GM12878 (cell line): ENCODE measurements at regions not wholly inside any gene's neighbourhood (a gene's known extent, or its start where the extent isn't known, plus 50 kb on each side); places are given as distances from the start of the nearest gene placed in this dataset.

ENCODE experiments used
- ATAC-seq: fragments of 200-7000 bp; cut with Tn5 transposase; 3 replicates; pipeline ENCODE4 v1.9.1; 2020; ENCODE audit warnings: mild to moderate bottlenecking, moderate library complexity
- BruUV-seq: library from RNA; stranded (reverse); fragments of 400-500 nt; replicated peaks from 2 replicates; lab custom pipeline; 2021; lab: Mats Ljungman, UMichigan
- CTCF ChIA-PET: fragments of 300-600 bp; sonication (Branson Sonifier 250); formaldehyde crosslinking; extraction: SDS; loops from one replicate; lab custom pipeline; 2021; ENCODE audit warnings: inconsistent platforms; lab: Yijun Ruan, JAX
- POLR2A ChIA-PET: fragments of 350-600 bp; formaldehyde crosslinking; extraction: SDS; loops from one replicate; lab custom pipeline; 2021; ENCODE audit warnings: inconsistent platforms; lab: Charles Lee
- RAD21 ChIA-PET: fragments of 300-600 bp; sonication (Branson Sonifier 250); formaldehyde crosslinking; loops from one replicate; lab custom pipeline; 2023; ENCODE audit warnings: antibody characterized with exemption; ENCODE audit not compliant: unreplicated experiment; lab: Charles Lee
- SMC1A ChIA-PET: fragments of 300-600 bp; sonication (Branson Sonifier 250); formaldehyde crosslinking; loops from one replicate; lab custom pipeline; 2023; ENCODE audit not compliant: unreplicated experiment, uncharacterized antibody; lab: Charles Lee
- DNase-seq: peaks from one replicate; pipeline ENCODE4 v3.0.0-alpha.2; 2011; ENCODE audit warnings: low read depth, low spot score
- FAIRE-seq: peaks from 3 replicates; lab custom pipeline; 2011; peaks lifted over from hg19 to GRCh38; lab: Jason Lieb, UNC
- H2AFZ ChIP-seq: 2 replicates; pipeline ENCODE4 v1.6.0; 2011; ENCODE audit warnings: low read depth, low read length, control low read depth; ENCODE audit not compliant: control insufficient read depth
- H3K27ac ChIP-seq: 2 replicates; pipeline ENCODE4 v1.5.1; 2011; ENCODE audit warnings: control low read depth; ENCODE audit not compliant: control insufficient read depth, insufficient read depth
- H3K27me3 ChIP-seq, 2 experiments: replicated peaks in 1 of 2; 2 replicates each; pipeline versions ENCODE4 v1.6.0 to v1.6.1; 2011; ENCODE audit warnings: low read length in 1 of 2; ENCODE audit not compliant: control insufficient read depth in 2 of 2, insufficient read depth in 2 of 2
- H3K36me3 ChIP-seq, 2 experiments: 2 replicates each; pipeline ENCODE4 v1.5.1; 2011; ENCODE audit warnings: low read length in 1 of 2; ENCODE audit not compliant: control insufficient read depth in 2 of 2, insufficient read depth in 2 of 2
- H3K4me1 ChIP-seq: 2 replicates; pipeline ENCODE4 v1.6.1; 2011; ENCODE audit warnings: mild to moderate bottlenecking, low read length, moderate library complexity, mixed read lengths; ENCODE audit not compliant: control insufficient read depth, insufficient read depth
- H3K4me2 ChIP-seq: 2 replicates; pipeline ENCODE4 v1.6.0; 2011; ENCODE audit warnings: control low read depth; ENCODE audit not compliant: control insufficient read depth, insufficient read depth
- H3K4me3 ChIP-seq: fragments of 200-600 bp; sonication (generic); 2 replicates; pipeline ENCODE4 v1.5.1; 2016
- H3K79me2 ChIP-seq: 2 replicates; pipeline ENCODE4 v1.6.0; 2011; ENCODE audit warnings: low read length; ENCODE audit not compliant: control insufficient read depth, insufficient read depth
- H3K9ac ChIP-seq: 2 replicates; pipeline ENCODE4 v1.8.0; 2011; ENCODE audit warnings: low read length, control low read depth, mixed read lengths; ENCODE audit not compliant: control insufficient read depth, insufficient read depth
- H3K9me3 ChIP-seq: replicated peaks from 3 replicates; pipeline ENCODE4 v1.5.1; 2011; ENCODE audit warnings: mild to moderate bottlenecking, low read length; ENCODE audit not compliant: control insufficient read depth, insufficient read depth
- H4K20me1 ChIP-seq: 2 replicates; pipeline ENCODE4 v1.6.0; 2011; ENCODE audit not compliant: control insufficient read depth, insufficient read depth
- ATF7 ChIP-seq: fragments of 450-650 bp; IDR thresholded peaks from 2 replicates; pipeline ENCODE4 v1.6.1; 2016; ENCODE audit warnings: low read depth, mild to moderate bottlenecking
- CBFB ChIP-seq: IDR thresholded peaks from 2 replicates; pipeline ENCODE4 v1.6.1; 2016; ENCODE audit warnings: antibody characterized with exemption, low read depth
- EP300 ChIP-seq, 2 experiments: fragments of 150-350 bp in 1 of 2; IDR thresholded peaks; 2 replicates each; pipeline ENCODE4 v1.6.1; 2011 to 2012; ENCODE audit warnings: low read depth in 2 of 2, low read length in 2 of 2, borderline replicate concordance in 1 of 2, improper control_type of control experiment in 1 of 2, inconsistent platforms in 1 of 2; ENCODE audit not compliant: control insufficient read depth in 1 of 2
- ESRRA ChIP-seq: IDR thresholded peaks from 2 replicates; pipeline ENCODE4 v1.6.1; 2012; ENCODE audit warnings: mild to moderate bottlenecking, low read length, improper control_type of control experiment
- JUNB ChIP-seq: IDR thresholded peaks from 2 replicates; pipeline ENCODE4 v1.6.1; 2016; ENCODE audit warnings: antibody characterized with exemption, mild to moderate bottlenecking
- POLR2AphosphoS2 ChIP-seq: IDR thresholded peaks from 2 replicates; pipeline ENCODE4 v1.6.1; 2011; ENCODE audit warnings: low read depth, mild to moderate bottlenecking, low read length, improper control_type of control experiment, moderate library complexity
- SIN3A ChIP-seq: IDR thresholded peaks from 2 replicates; pipeline ENCODE4 v1.6.1; 2012; ENCODE audit warnings: low read depth, low read length, improper control_type of control experiment
- SMC3 ChIP-seq: IDR thresholded peaks from 2 replicates; pipeline ENCODE4 v1.6.1; 2011; ENCODE audit warnings: low read length, improper control_type of control experiment, borderline replicate concordance
- WGBS: methylation state at CpG from one replicate; pipeline ENCODE4 v1.1.6; 2016; ENCODE audit warnings: low lambda C conversion rate; ENCODE audit not compliant: insufficient replicate concordance, insufficient coverage; ENCODE audit errors: missing lambda C conversion rate; 5-methylcytosine and 5-hydroxymethylcytosine counted together
- in situ Hi-C: fragments of 300-500 bp; cut with MboI; formaldehyde crosslinking; loops from 9 replicates; pipeline ENCODE4 v1.14.3; 2018; ENCODE audit warnings: mixed read lengths
- intact Hi-C: fragments of 100-400 bp; cut with micrococcal nuclease; formaldehyde crosslinking; loops from one replicate; pipeline ENCODE4 v1.14.2; 2022; ENCODE audit not compliant: unreplicated experiment
- TF ChIP-seq, protein P1 (sequence below): IDR thresholded peaks from 2 replicates; pipeline ENCODE4 v1.6.1; 2011; ENCODE audit warnings: low read depth, low read length, improper control_type of control experiment, borderline replicate concordance
- TF ChIP-seq, protein P2 (sequence below): IDR thresholded peaks from 2 replicates; pipeline ENCODE4 v1.6.1; 2012; ENCODE audit warnings: low read depth, low read length, improper control_type of control experiment
- TF ChIP-seq, protein P3 (sequence below): fragments of 150-350 bp; IDR thresholded peaks from 2 replicates; pipeline ENCODE4 v1.6.1; 2016; ENCODE audit warnings: low read depth, low read length

DNA sequence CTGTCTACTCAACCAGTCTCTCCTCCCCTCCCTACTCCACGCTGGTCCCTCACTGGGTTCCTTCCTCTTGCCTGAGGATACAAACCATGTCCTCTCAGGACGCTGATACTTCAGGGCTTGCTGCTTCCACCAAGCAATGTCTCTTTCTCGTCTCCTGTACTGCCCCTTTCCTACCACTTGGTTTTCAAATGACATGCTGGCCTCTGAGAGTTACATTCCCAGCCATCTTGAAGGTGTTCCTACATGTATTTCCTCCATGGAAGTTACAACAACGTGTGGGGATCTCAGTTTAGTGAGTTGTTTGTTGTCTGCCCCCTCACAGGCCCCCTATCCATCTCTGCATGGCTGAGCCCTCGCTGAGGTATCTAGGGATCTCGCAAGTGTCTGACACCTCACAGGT lies 334.5 kb upstream of the SKOR2 start:
- DNase-seq (no peak), ATAC-seq (no peak), FAIRE-seq (no peak)
- Histone ChIP-seq H3K4me2 (no peak overlapping the region), H3K4me1 (no peaks in the 10 kb centered on the region), H3K9me3 (no peaks in the 10 kb centered on the region), H3K27ac (no peak overlapping the region), H3K4me3 (no peak overlapping the region), H3K79me2 (no peaks in the 10 kb centered on the region), H2AFZ (no peak overlapping the region), H3K27me3 (no peaks in the 10 kb centered on the region; a peak in 2 of 4 replicates), H3K9ac (no peak overlapping the region), H3K36me3 (no peaks in the 10 kb centered on the region), H4K20me1 (no peaks in the 10 kb centered on the region)
- TF ChIP-seq SMC3 (no peak), ATF7 (no peak), POLR2AphosphoS2 (no peak), EP300 (IDR thresholded peaks at IDR 0.05; ENCODE audit: borderline replicate concordance in 1 of 2, control insufficient read depth in 1 of 2, low read depth in 2 of 2, low read length in 2 of 2) (no peak), ESRRA (no peak), JUNB (no peak), SIN3A (no peak), CBFB (no peak)
- TF ChIP-seq, protein P1, sequence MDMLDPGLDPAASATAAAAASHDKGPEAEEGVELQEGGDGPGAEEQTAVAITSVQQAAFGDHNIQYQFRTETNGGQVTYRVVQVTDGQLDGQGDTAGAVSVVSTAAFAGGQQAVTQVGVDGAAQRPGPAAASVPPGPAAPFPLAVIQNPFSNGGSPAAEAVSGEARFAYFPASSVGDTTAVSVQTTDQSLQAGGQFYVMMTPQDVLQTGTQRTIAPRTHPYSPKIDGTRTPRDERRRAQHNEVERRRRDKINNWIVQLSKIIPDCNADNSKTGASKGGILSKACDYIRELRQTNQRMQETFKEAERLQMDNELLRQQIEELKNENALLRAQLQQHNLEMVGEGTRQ: no peak
- TF ChIP-seq, protein P2, sequence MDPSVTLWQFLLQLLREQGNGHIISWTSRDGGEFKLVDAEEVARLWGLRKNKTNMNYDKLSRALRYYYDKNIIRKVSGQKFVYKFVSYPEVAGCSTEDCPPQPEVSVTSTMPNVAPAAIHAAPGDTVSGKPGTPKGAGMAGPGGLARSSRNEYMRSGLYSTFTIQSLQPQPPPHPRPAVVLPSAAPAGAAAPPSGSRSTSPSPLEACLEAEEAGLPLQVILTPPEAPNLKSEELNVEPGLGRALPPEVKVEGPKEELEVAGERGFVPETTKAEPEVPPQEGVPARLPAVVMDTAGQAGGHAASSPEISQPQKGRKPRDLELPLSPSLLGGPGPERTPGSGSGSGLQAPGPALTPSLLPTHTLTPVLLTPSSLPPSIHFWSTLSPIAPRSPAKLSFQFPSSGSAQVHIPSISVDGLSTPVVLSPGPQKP: no peak
- TF ChIP-seq, protein P3, sequence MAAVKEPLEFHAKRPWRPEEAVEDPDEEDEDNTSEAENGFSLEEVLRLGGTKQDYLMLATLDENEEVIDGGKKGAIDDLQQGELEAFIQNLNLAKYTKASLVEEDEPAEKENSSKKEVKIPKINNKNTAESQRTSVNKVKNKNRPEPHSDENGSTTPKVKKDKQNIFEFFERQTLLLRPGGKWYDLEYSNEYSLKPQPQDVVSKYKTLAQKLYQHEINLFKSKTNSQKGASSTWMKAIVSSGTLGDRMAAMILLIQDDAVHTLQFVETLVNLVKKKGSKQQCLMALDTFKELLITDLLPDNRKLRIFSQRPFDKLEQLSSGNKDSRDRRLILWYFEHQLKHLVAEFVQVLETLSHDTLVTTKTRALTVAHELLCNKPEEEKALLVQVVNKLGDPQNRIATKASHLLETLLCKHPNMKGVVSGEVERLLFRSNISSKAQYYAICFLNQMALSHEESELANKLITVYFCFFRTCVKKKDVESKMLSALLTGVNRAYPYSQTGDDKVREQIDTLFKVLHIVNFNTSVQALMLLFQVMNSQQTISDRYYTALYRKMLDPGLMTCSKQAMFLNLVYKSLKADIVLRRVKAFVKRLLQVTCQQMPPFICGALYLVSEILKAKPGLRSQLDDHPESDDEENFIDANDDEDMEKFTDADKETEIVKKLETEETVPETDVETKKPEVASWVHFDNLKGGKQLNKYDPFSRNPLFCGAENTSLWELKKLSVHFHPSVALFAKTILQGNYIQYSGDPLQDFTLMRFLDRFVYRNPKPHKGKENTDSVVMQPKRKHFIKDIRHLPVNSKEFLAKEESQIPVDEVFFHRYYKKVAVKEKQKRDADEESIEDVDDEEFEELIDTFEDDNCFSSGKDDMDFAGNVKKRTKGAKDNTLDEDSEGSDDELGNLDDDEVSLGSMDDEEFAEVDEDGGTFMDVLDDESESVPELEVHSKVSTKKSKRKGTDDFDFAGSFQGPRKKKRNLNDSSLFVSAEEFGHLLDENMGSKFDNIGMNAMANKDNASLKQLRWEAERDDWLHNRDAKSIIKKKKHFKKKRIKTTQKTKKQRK: no peak
- RAD21 ChIA-PET: no interaction called here
- WGBS: 20% methylated on average over 6 of the region's 6 CpGs
- no TSS peak for BruUV-seq
- CTCF ChIA-PET: no interaction called here
- POLR2A ChIA-PET: no interaction called here
- intact Hi-C loops: no loop called here
- in situ Hi-C loops: no loop called here
- SMC1A ChIA-PET: no interaction called here
